Loucy (cell line): ENCODE measurements at regions not wholly inside any gene's neighbourhood (a gene's known extent, or its start where the extent isn't known, plus 50 kb on each side); places are given as distances from the start of the nearest gene placed in this dataset.

Experiments
- CTCF ChIP-seq: fragments of 200-600 bp; sonication (generic); conservative IDR thresholded peaks from 2 replicates; pipeline ENCODE4 v1.5.1; 2014; ENCODE audit warnings: mild to moderate bottlenecking, antibody characterized with exemption, low read length
- EZH2phosphoT487 ChIP-seq: fragments of 200-600 bp; IDR thresholded peaks from 2 replicates; pipeline ENCODE4 v1.6.1; 2018; ENCODE audit warnings: antibody characterized with exemption, mild to moderate bottlenecking, moderate library complexity, borderline replicate concordance

GRCh38 chr4:85149676-85150075 is 183.2 kb upstream of the WDFY3 start:
- TF ChIP-seq CTCF: no peak
- TF ChIP-seq EZH2phosphoT487: no peak
